OCI-LY1 (cell line): ENCODE measurements at regions not wholly inside any gene's neighbourhood (a gene's known extent, or its start where the extent isn't known, plus 50 kb on each side); places are given as distances from the start of the nearest gene placed in this dataset.

Experiments
- H2AFZ ChIP-seq: fragments of 200-600 bp; sonication (generic), shearing (Covaris generic); 2 replicates; pipeline ENCODE4 v1.6.0; 2014; ENCODE audit warnings: antibody characterized with exemption, mild to moderate bottlenecking, low read length
- H3F3A ChIP-seq: fragments of 200-600 bp; sonication (generic), shearing (Covaris generic); 2 replicates; pipeline ENCODE4 v1.6.0; 2014; ENCODE audit warnings: mild to moderate bottlenecking, antibody characterized with exemption, low read length, moderate library complexity; ENCODE audit not compliant: insufficient read depth
- H3K27ac ChIP-seq: fragments of 200-600 bp; sonication (generic); 2 replicates; pipeline ENCODE4 v1.5.1; 2014; ENCODE audit warnings: low read length, mixed run types, mild to moderate bottlenecking, low read depth; ENCODE audit not compliant: poor library complexity, severe bottlenecking
- H3K27me3 ChIP-seq: fragments of 200-600 bp; sonication (generic); 2 replicates; pipeline ENCODE4 v1.6.0; 2014; ENCODE audit warnings: antibody characterized with exemption, mild to moderate bottlenecking, low read length, moderate library complexity; ENCODE audit not compliant: insufficient read depth
- H3K36me3 ChIP-seq: fragments of 200-600 bp; sonication (generic); 2 replicates; pipeline ENCODE4 v1.6.1; 2014; ENCODE audit warnings: mild to moderate bottlenecking, antibody characterized with exemption, low read length, moderate library complexity, mixed read lengths; ENCODE audit not compliant: insufficient read depth
- H3K4me1 ChIP-seq: fragments of 200-600 bp; sonication (generic); 2 replicates; pipeline ENCODE4 v1.5.1; 2014; ENCODE audit warnings: mild to moderate bottlenecking, low read length, moderate library complexity; ENCODE audit not compliant: insufficient read depth, severe bottlenecking
- H3K4me2 ChIP-seq: fragments of 200-600 bp; sonication (generic), shearing (Covaris generic); 2 replicates; pipeline ENCODE4 v1.6.1; 2014; ENCODE audit warnings: low read length
- H3K4me3 ChIP-seq: fragments of 200-600 bp; sonication (generic); 2 replicates; pipeline ENCODE4 v1.5.1; 2014; ENCODE audit warnings: low read length, low read depth, mild to moderate bottlenecking, mixed read lengths; ENCODE audit not compliant: poor library complexity, severe bottlenecking
- H3K79me2 ChIP-seq: fragments of 200-600 bp; shearing (Covaris generic); 2 replicates; pipeline ENCODE4 v1.6.1; 2016; ENCODE audit warnings: mixed run types, low read length, mixed read lengths; ENCODE audit not compliant: insufficient read depth
- H3K9ac ChIP-seq: fragments of 200-600 bp; sonication (generic), shearing (Covaris generic); 2 replicates; pipeline ENCODE4 v1.6.1; 2014; ENCODE audit warnings: mild to moderate bottlenecking, low read length, mixed read lengths
- H3K9me2 ChIP-seq: fragments of 200-600 bp; sonication (generic), shearing (Covaris generic); 2 replicates; pipeline ENCODE4 v1.6.1; 2014; ENCODE audit warnings: low read depth, mild to moderate bottlenecking, low read length, mixed read lengths
- H3K9me3 ChIP-seq: fragments of 200-600 bp; shearing (Covaris generic); 2 replicates; pipeline ENCODE4 v1.6.1; 2014; ENCODE audit warnings: low read length, mixed read lengths
- H4K20me1 ChIP-seq: fragments of 200-600 bp; sonication (generic), shearing (Covaris generic); 2 replicates; pipeline ENCODE4 v1.6.0; 2016; ENCODE audit warnings: mild to moderate bottlenecking, low read length; ENCODE audit not compliant: insufficient read depth
- CTCF ChIP-seq: fragments of 200-600 bp; sonication (generic), shearing (Covaris generic); IDR thresholded peaks from 2 replicates; pipeline ENCODE4 v1.5.1; 2017; ENCODE audit warnings: mild to moderate bottlenecking, antibody characterized with exemption, low read length, moderate library complexity, mixed read lengths
- EZH2 ChIP-seq: fragments of 200-600 bp; sonication (generic), shearing (Covaris generic); IDR thresholded peaks from 2 replicates; pipeline ENCODE4 v1.8.0; 2017; ENCODE audit warnings: borderline replicate concordance, mixed run types, mild to moderate bottlenecking, antibody characterized with exemption, low read length, moderate library complexity, mixed read lengths

GRCh38 chr1:102732927-102733326, 375.4 kb downstream of the COL11A1 start:
- no peak overlapping the region for H2AFZ ChIP-seq
- H3K27me3 ChIP-seq, result no peaks in the 10 kb centered on the region
- no peak for TF ChIP-seq CTCF
- no peak for TF ChIP-seq EZH2
- no peaks in the 10 kb centered on the region for H3K9me3 ChIP-seq
- H3K9ac ChIP-seq, result no peak overlapping the region
- no peak overlapping the region for H3K4me2 ChIP-seq
- H3K4me3 ChIP-seq, result no peak overlapping the region
- H3K36me3 ChIP-seq, result no peaks in the 10 kb centered on the region
- no peaks in the 10 kb centered on the region for H3K9me2 ChIP-seq
- no peaks in the 10 kb centered on the region for H3K4me1 ChIP-seq
- no peaks in the 10 kb centered on the region for H4K20me1 ChIP-seq
- H3K27ac ChIP-seq, result no peak overlapping the region
- H3K79me2 ChIP-seq, result no peaks in the 10 kb centered on the region
- H3F3A ChIP-seq, result no peaks in the 10 kb centered on the region; the same call in 1 of the 2 replicates

- no peaks in the 10 kb centered on the region for H3K9me2 ChIP-seq
- H3K36me3 ChIP-seq, result no peaks in the 10 kb centered on the region
- H2AFZ ChIP-seq, result no peak overlapping the region
- no peak overlapping the region for H3K4me2 ChIP-seq
- H3K4me1 ChIP-seq, result no peaks in the 10 kb centered on the region
- no peak overlapping the region for H3K9ac ChIP-seq
- H4K20me1 ChIP-seq, result no peaks in the 10 kb centered on the region
- H3K9me3 ChIP-seq, result no peaks in the 10 kb centered on the region
- no peak overlapping the region for H3K27ac ChIP-seq
- TF ChIP-seq CTCF (no peak), EZH2 (no peak)
- no peaks in the 10 kb centered on the region for H3K27me3 ChIP-seq
- H3F3A ChIP-seq, result no peaks in the 10 kb centered on the region; the same call in 1 of the 2 replicates
- no peaks in the 10 kb centered on the region for H3K79me2 ChIP-seq
- no peak overlapping the region for H3K4me3 ChIP-seq
These were observed 381.9 kb downstream of the COL11A1 start for GRCh38 chr1:102726417-102726816.

GRCh38 chr1:102724741-102725140, 383.6 kb downstream of the COL11A1 start:
- Histone ChIP-seq H3K36me3 (no peaks in the 10 kb centered on the region), H3K9me3 (no peaks in the 10 kb centered on the region), H2AFZ (no peak overlapping the region), H3K9me2 (no peaks in the 10 kb centered on the region), H3F3A (no peaks in the 10 kb centered on the region), H3K9ac (no peak overlapping the region), H4K20me1 (no peaks in the 10 kb centered on the region), H3K27ac (no peak overlapping the region), H3K4me2 (no peak overlapping the region), H3K27me3 (no peaks in the 10 kb centered on the region), H3K4me3 (no peak overlapping the region), H3K4me1 (no peaks in the 10 kb centered on the region), H3K79me2 (no peaks in the 10 kb centered on the region)
- no peak for TF ChIP-seq CTCF
- no peak for TF ChIP-seq EZH2
